ENCODE measurements at regions not wholly inside any gene's neighbourhood (a gene's known extent, or its start where the extent isn't known, plus 50 kb on each side); places are given as distances from the start of the nearest gene placed in this dataset.

DNA sequence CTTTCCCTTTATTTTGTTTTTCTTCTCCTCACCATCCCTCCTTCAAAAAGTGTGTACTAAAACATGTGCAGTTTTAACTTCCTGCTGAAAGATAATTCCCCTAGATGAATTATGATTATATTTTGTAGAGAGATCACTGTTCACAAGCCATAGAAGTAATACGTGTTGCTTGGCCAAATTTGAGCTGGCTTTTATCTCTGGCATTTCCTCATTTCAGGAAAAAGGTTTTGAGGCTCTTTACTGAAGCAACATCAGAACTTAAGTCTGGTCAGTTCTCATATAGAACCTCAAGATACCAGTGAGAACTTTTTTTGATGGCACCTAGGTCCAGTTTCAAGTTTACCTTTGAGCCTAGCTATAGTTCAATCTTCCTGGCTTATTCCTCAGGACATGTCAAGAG lies 463.3 kb downstream of the INHBA start:
- DNase-seq (ENCODE audit: insufficient read length, low spot score) (no peak), FAIRE-seq (no peak)
- TF ChIP-seq, protein P1, sequence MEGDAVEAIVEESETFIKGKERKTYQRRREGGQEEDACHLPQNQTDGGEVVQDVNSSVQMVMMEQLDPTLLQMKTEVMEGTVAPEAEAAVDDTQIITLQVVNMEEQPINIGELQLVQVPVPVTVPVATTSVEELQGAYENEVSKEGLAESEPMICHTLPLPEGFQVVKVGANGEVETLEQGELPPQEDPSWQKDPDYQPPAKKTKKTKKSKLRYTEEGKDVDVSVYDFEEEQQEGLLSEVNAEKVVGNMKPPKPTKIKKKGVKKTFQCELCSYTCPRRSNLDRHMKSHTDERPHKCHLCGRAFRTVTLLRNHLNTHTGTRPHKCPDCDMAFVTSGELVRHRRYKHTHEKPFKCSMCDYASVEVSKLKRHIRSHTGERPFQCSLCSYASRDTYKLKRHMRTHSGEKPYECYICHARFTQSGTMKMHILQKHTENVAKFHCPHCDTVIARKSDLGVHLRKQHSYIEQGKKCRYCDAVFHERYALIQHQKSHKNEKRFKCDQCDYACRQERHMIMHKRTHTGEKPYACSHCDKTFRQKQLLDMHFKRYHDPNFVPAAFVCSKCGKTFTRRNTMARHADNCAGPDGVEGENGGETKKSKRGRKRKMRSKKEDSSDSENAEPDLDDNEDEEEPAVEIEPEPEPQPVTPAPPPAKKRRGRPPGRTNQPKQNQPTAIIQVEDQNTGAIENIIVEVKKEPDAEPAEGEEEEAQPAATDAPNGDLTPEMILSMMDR (IDR thresholded peaks at IDR 0.05; ENCODE audit: insufficient read depth, missing control alignments) = no peak

DNA sequence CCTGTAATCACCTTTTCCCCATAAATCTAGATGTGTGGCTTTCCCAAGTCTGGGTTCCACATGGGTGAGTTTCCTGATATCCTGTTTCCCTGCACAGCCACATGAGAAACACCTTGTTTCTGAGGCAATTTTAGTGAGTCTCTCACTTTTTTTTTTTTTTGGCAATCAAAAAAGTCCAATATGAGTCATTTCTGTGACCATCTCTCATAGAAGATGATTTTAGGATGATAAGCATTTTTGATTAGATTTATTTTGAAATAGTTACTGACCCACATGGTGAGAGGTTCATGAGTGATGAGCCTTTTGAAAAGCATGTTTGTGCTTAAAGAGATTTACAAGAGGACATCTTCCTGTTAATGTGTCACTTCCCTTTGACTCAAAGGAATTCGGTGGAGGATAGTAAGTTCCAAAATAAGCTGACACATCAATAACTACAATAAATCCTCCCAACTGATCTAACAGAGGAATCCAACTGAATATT lies 464.0 kb downstream of the INHBA start:
- no peak for FAIRE-seq
- DNase-seq (ENCODE audit: insufficient read length, low spot score) = no peak
- TF ChIP-seq, protein P1 (IDR thresholded peaks at IDR 0.05; ENCODE audit: insufficient read depth, missing control alignments) = no peak

DNA sequence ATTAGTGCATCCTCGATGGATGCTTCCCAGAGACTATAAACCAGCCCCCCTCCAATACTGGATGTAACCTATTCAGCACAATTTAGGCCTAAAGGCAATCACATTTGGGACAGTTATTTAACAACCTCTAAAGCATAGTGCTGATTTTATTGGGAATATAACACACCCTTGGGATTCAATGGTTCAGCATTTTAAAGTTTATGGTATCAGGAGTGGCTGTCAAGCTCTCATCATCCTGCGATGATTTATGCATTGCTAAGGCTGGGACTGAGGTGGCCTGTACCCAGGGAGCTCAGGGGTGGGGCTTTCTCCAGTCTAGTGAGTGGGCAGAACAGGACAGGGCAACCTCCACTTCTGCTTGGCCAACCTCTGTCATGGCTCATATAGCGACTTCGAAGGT lies 464.9 kb downstream of the INHBA start:
- FAIRE-seq (no peak), DNase-seq (ENCODE audit: insufficient read length, low spot score) (no peak)
- TF ChIP-seq, protein P1 (IDR thresholded peaks at IDR 0.05; ENCODE audit: insufficient read depth, missing control alignments) = no peak

DNA sequence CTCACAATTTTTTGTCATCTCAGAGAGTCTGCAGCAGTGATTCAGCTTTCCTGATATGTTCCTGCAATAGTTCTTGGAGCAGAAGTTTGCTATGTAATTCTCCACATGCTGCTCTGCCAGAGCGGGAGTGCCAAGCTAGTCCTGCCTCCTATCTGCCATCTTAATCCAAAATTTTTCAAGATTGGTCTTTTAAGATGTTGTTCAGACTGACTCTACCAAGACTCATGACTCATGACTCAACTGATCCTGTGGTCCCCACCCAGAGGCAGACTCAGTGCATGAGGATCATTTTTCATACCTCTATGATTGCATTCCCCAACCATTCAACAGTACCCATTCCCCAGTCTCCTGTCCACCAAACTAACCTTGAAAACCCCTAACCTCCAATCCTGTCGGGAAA lies 470.8 kb downstream of the INHBA start:
- DNase-seq (ENCODE audit: insufficient read length, low spot score) (no peak), FAIRE-seq (no peak)
- TF ChIP-seq, protein P1 (IDR thresholded peaks at IDR 0.05; ENCODE audit: insufficient read depth, missing control alignments) = no peak

DNA sequence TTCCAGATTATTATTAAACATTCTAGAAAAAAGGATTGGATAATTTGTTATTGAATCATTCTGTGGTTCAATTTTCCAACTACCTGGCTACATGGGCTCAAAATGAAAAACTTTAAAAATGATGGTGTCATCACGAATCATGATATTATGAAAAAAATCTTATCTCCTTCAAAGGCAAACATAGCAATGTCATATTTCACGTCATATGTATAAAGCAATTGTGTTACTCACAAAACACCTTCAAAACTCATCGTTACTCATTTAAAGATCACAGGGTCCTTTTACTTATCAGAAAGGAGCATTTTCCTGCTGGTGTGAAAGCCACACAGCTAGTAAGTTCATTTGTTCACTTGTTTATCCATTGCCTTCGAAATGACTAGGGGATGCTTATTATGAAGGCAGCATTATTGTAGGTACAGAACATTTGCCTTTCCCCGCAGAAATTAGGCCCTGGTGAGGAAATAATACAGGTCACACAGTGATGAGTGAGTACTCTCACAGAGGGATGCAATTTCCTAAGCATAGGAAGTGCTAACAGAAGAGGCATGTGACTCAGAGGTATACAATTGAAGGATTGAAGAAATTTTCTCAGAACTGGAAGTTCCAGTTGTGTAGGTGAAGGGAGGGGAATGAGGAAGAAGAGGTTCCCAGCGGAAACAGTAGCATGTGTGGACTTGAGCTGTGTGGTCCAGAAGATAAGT lies 478.7 kb downstream of the INHBA start:
- DNase-seq (ENCODE audit: insufficient read length, low spot score) (no peak), FAIRE-seq (no peak)
- TF ChIP-seq, protein P1 (IDR thresholded peaks at IDR 0.05; ENCODE audit: insufficient read depth, missing control alignments) = no peak

DNA sequence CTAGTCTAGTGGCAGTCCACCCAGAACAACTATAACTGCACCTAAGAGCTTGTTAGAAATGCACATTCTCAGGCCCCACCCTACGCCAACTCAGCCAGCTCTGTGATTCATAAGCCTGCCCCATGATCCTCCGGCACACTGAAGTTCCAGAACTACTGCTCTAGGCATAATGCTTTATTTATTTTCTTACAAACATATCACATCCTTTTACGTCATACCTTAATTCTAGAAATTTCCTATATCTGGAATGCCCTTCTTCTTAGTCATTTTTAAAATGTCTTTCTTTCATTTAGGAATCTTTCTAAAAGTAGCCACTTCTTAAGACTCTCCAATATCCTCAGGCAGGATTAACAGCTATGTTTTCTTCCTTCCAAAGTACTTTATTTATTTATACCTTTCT lies 480.1 kb downstream of the INHBA start:
- no peak for FAIRE-seq
- TF ChIP-seq, protein P1 (IDR thresholded peaks at IDR 0.05; ENCODE audit: insufficient read depth, missing control alignments) = no peak
- no peak for DNase-seq (ENCODE audit: insufficient read length, low spot score)

DNA sequence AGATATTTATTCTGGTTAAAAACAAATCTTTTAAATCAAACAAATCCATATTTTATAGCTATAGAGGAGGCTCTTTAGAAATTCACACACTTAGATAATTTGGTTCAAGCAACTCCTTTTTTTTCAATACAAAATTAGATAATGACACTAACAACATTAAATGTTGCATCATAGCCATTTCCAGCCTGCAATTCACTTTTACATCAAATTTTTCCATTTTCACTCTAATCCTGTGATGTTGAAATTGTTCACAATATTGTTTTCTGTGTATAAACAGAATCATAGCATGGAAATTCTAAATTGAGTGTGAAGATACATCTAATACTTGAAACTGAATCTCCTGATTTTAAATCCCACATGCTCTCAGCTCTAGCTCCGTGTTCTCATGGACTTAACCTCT lies 482.6 kb downstream of the INHBA start:
- FAIRE-seq (no peak), DNase-seq (ENCODE audit: insufficient read length, low spot score) (no peak)

More for the DNA sequence above, 482.6 kb downstream of the INHBA start:
- TF ChIP-seq, protein P1 (IDR thresholded peaks at IDR 0.05; ENCODE audit: insufficient read depth, missing control alignments) = no peak

All from D721Med (cell line).